ENCODE measurements at regions not wholly inside any gene's neighbourhood (a gene's known extent, or its start where the extent isn't known, plus 50 kb on each side); places are given as distances from the start of the nearest gene placed in this dataset.

GRCh38 chrX:113412106-113412505 lies 571.5 kb upstream of the AMOT start:
- Mint-ChIP-seq H3K4me3 (no peak overlapping the region), H3K4me1 (peaks cover 14% of the 10 kb centered on the region), H3K36me3 (ENCODE audit: low read depth) (peaks cover 4% of the 10 kb centered on the region), H3K9me3 (peaks cover 5% of the 10 kb centered on the region), H3K27me3 (ENCODE audit: low read depth) (no peaks in the 10 kb centered on the region), H3K27ac (ENCODE audit: unreplicated experiment) (no peak overlapping the region)
- DNase-seq (ENCODE audit: low read depth, low spot score): no peak
- TF ChIP-seq CTCF (conservative IDR thresholded peaks at IDR 0.05): no peak

GRCh38 chrX:113408843-113409242 lies 568.2 kb upstream of the AMOT start:
- Mint-ChIP-seq H3K9me3 (peaks cover 11% of the 10 kb centered on the region), H3K4me1 (peaks cover 14% of the 10 kb centered on the region)
- TF ChIP-seq CTCF (conservative IDR thresholded peaks at IDR 0.05): no peak

GRCh38 chrX:113400193-113400704 lies 559.6 kb upstream of the AMOT start:
- Mint-ChIP-seq H3K36me3 (ENCODE audit: low read depth) (peaks cover 4% of the 10 kb centered on the region), H3K9me3 (peaks cover 18% of the 10 kb centered on the region), H3K27me3 (ENCODE audit: low read depth) (no peaks in the 10 kb centered on the region), H3K4me1 (peaks cover 13% of the 10 kb centered on the region), H3K27ac (ENCODE audit: unreplicated experiment) (no peak overlapping the region), H3K4me3 (no peak overlapping the region)
- TF ChIP-seq CTCF (conservative IDR thresholded peaks at IDR 0.05): no peak
- no peak for DNase-seq (ENCODE audit: low read depth, low spot score)

More at GRCh38 chrX:113408843-113409242, 568.2 kb upstream of the AMOT start:
- DNase-seq (ENCODE audit: low read depth, low spot score): no peak
- H3K27ac Mint-ChIP-seq (ENCODE audit: unreplicated experiment): no peak overlapping the region
- H3K4me3 Mint-ChIP-seq: no peak overlapping the region
- peaks cover 6% of the 10 kb centered on the region for H3K36me3 Mint-ChIP-seq (ENCODE audit: low read depth)
- H3K27me3 Mint-ChIP-seq (ENCODE audit: low read depth): no peaks in the 10 kb centered on the region

GRCh38 chrX:113399506-113400192 lies 559.0 kb upstream of the AMOT start:
- H3K27ac Mint-ChIP-seq (ENCODE audit: unreplicated experiment): no peak overlapping the region
- peaks cover 4% of the 10 kb centered on the region for H3K36me3 Mint-ChIP-seq (ENCODE audit: low read depth)
- TF ChIP-seq CTCF (conservative IDR thresholded peaks at IDR 0.05): no peak
- H3K27me3 Mint-ChIP-seq (ENCODE audit: low read depth): no peaks in the 10 kb centered on the region
- H3K4me3 Mint-ChIP-seq: no peak overlapping the region
- DNase-seq (ENCODE audit: low read depth, low spot score): no peak
- peaks cover 13% of the 10 kb centered on the region for H3K4me1 Mint-ChIP-seq
- H3K9me3 Mint-ChIP-seq: peaks cover 15% of the 10 kb centered on the region

GRCh38 chrX:113392355-113392754 lies 551.7 kb upstream of the AMOT start:
- no peak for DNase-seq (ENCODE audit: low read depth, low spot score)
- no peak for TF ChIP-seq CTCF (conservative IDR thresholded peaks at IDR 0.05)
- Mint-ChIP-seq H3K36me3 (ENCODE audit: low read depth) (no peaks in the 10 kb centered on the region), H3K27me3 (ENCODE audit: low read depth) (no peaks in the 10 kb centered on the region), H3K4me3 (no peak overlapping the region), H3K27ac (ENCODE audit: unreplicated experiment) (no peak overlapping the region), H3K9me3 (peaks cover 15% of the 10 kb centered on the region), H3K4me1 (no peaks in the 10 kb centered on the region)

Data from neural crest cell (in vitro differentiated cells).